Left hindlimb (tissue), 1 donor: ENCODE measurements at regions not wholly inside any gene's neighbourhood (a gene's known extent, or its start where the extent isn't known, plus 50 kb on each side); places are given as distances from the start of the nearest gene placed in this dataset.

Source experiments
- DNase-seq: peaks from one replicate; pipeline ENCODE4 v3.0.0-alpha.2; 2018

DNA sequence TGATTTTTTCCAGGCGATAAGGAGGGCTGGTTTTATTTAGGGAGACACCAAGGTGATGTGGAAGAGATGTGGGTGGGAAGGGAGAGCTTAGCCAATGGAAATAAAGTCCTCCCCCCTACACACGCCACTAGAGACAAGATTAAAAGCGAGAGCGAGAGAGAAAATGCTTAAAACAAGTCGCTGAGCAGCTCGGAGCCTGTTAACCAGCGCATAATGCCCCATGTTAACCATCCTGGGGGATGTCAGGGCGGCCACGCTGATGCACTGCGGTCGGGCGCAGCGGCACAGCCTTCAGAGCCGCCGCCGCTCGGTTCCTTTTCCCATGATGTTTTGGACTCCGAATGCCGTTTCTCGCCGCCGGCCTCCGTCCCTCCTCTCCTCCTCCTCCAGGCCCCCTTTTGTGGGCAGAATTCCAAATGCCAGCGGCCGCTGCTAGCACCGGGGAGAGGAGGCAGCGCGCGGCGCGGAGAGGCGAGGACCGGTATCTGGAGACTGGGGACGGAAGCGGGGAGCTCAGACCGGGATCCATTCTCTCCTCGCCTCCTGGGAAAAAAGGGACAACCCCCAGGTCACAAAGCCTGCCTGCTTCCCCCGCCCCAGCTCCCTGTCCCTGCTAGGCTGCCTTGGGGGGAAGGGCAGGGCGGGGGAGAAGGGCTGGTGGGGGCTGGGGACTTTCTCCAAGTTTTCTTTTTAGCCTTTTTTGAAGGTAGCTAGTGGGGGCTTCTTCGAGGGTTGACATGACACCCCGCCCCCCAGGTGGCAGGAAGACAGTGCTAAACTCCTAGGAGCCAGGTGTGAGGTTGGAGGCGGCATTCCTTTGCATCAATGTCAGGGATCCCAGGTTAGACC lies 98.1 kb upstream of the CCL2 start:
- peak; percentile 43 for DNase-seq

DNA sequence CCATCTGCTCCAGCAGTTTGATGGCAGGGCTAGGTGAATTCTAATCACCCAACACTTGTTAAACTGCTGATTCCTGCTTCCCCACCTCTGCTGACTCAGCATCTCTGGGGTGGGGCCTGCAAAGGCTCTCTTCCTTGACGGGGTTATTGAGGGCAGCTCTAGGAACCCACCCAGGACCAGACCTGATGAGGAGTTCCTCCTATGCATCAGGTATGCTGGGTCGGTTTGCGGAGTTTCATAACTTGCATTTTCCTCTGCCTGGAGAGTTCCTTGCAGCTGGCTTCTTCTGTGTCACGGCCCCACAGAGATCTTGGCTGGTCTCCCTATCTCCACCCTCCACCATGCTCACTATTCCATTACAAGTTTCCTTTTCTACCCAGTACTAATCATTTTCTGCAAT lies 93.4 kb upstream of the CCL2 start:
- DNase-seq = no peak

DNA sequence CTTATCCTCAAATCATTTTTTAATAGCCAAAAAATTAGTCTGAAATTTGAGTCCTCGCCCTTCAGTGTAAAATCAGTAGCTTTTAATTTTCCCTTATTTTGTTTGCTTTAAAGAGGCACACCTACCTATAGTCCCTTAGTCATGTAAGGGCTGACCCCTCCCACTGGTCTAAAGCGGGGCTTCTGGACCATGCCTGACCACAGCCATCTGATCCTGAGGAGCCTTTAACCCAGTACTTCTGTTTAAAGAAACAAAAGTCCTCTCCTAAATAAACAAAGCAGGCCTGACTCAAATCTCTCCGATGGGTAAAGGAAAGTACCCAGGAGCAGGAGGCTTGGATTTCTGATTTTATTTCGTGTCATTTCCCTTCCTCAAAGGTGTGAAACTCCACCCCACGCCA lies 92.0 kb upstream of the CCL2 start:
- no peak for DNase-seq

GRCh38 chr17:34163646-34164045 lies 91.4 kb upstream of the CCL2 start:
- peak; percentile 46 for DNase-seq

DNA sequence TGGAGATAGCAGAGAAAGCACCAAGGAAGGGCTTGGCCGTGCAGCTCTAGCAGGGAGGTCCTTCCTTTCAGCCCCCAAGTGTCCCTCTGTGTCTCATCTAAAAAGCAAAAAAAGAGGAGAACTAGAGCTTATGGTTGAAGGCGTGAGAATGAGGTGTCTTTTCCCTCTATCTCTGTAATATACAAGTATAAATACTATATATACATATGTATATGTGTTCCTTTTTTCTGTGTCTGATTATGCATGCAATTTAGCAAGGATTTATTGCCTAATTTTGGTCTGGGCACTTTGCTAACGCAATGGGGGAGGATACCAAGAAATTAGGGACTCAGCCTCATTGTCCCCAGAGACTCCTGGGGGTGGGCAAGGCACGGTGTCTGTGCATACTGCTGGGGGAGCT lies 90.2 kb upstream of the CCL2 start:
- no peak for DNase-seq

GRCh38 chr17:34166352-34166751 lies 88.7 kb upstream of the CCL2 start:
- DNase-seq = no peak

DNA sequence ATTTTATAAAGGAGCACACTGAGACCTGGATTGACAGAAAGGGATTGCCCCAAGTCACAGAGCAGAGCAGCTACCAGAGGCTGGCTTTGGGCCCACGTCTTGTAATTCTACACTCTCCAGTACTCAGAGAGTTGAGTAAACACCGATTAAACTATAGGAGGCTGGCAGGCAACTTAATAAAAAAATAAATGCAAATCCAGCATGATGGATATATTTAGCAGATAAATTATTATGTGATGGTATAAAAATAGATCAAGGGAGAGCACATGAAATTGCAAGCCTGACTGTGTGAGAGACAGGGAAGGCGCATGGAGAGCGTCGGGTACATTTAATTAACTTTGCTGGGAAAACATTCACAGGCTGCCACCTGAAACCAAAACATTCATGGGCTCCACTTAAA lies 87.7 kb upstream of the CCL2 start:
- DNase-seq = no peak

- DNase-seq = no peak
Observed at GRCh38 chr17:34168989-34169388, 86.1 kb upstream of the CCL2 start.

- DNase-seq = no peak
Observed at GRCh38 chr17:34169496-34169895, 85.6 kb upstream of the CCL2 start.

- no peak for DNase-seq
Observed at GRCh38 chr17:34171245-34171818, 83.8 kb upstream of the CCL2 start.

DNA sequence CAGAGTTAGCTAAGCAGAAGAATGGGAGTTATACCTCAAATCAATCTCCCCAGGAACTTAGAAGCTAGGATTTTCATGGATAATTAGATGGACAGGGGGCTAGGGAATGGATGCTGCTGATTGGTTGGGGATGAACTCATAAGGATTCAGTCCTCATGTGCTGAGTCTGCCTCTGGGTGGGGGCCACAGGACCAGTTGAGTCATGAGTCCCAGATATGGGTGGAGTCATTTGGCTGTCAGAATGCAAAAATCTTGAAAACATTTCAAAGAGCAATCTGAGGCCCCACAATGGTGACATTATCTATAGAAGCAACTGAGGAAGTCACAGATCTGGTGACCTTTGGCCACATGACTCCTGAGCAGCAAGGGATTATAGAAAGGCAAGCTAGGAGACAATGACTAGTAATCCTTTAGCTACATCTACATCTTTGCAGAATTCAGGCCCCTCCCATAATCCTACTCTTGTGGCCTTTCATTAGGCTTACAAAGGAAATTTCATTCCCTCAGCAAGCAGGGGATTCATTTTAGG lies 82.6 kb upstream of the CCL2 start:
- DNase-seq = no peak

GRCh38 chr17:34173241-34173640 lies 81.8 kb upstream of the CCL2 start:
- no peak for DNase-seq

DNA sequence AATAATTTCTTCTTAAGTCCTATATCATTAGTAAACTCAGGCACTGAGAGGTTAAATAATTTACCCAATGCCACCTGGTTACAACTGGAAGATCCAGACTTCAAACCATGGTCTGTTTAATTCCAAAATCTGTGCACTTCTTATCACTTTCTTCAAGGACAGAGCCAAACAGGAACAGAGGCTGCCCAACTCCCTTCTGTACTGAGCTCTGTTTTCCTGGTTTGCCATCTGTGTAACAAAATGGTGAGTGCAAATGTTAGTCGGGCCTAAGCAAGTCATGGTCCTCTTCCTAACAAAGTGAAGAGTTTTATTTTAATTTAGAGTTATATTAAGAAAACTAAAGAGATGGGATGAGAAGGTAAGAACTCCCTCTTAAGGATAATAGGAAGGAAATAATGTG lies 80.6 kb upstream of the CCL2 start:
- no peak for DNase-seq

- no peak for DNase-seq
Observed at GRCh38 chr17:34176440-34176839, 78.6 kb upstream of the CCL2 start.

DNA sequence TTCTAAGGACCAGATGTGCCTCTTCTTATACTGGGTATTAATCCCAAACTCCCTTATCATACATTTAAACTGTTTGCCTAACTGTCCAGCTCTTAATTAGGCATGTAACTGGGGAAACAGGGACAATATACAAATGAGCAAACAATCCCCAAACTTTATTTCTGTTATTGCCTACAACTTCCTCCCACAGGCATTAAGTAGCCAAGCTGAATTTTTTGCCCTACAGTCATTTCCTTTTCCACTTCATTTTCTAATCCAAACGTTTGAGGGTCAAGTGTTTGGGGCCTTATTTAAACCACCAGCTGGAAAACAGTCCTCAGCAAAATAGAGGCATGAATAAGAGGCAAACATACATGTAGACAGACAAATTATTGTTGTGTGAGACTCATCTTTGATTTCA lies 77.4 kb upstream of the CCL2 start:
- no peak for DNase-seq

DNA sequence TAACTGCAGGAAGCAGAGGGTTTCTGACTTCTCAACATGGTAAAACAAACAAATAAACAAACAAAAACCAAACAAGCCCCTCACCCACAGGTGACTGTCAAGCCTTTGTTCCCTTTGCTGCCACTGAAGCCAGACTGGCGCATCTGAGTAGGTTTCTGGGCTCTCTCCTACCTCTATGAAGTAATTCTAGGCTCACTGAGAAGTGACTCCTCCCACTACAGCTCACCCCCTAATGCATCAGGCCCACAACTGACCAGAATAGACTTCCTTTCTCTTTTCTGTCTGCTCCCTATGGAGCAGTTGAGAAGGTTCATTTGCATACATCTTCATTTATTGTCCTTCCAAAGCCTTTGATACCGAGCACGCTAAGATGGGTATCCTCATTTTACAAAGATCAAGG lies 77.0 kb upstream of the CCL2 start:
- no peak for DNase-seq

DNA sequence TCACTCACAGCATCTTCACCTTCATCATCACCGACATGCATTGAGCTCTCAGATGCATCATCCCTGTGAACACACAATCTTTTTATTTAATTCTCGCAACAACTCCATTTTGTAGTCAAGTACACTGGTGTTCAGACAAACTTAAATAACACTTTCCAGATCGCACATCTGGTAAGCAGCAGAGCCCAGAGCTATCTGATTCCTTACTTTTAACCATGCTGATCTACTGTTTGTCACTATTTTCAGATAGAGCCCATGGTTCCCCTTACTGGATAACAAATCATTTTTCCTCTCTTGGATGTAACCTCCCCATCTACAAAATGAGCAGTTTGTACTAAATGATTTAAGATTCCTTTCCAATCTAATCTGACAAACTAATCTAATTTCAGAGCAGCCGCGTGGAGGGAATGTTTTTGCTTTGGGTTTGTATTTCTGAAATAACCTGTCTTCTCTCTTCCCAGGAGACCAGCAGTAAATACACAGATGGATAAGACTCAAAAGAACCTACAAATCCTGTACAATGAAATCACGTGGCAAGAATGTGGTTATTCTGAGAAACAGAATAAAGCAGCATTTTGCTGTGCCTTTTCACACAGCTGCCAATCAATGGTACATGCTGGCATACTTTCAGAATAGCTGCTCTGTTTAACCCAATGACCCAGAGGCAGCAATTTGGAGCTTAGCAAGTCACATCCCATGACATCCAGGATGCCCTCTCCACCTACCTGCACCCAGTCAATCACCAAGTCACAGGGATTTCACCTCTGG lies 72.9 kb upstream of the CCL2 start:
- no peak for DNase-seq

DNA sequence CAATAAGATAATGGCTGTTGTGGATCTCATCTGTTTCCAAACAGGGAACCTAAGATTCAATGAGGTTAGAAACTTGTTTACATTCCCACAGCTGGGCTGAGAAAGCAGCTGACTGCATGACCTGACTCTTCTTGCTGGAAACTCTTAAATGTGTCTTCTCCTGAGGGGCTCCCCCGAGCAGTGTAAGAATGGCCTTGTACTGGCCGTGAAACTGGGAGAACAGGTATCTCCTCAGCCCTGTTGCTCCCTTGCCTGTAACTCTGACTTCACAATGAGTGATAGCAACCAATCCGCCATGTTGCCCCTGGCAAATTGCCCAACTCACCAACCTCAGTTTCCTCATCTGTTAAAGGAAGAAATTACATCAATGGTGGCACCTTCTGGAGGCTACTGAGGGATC lies 59.1 kb upstream of the CCL2 start:
- no peak for DNase-seq

DNA sequence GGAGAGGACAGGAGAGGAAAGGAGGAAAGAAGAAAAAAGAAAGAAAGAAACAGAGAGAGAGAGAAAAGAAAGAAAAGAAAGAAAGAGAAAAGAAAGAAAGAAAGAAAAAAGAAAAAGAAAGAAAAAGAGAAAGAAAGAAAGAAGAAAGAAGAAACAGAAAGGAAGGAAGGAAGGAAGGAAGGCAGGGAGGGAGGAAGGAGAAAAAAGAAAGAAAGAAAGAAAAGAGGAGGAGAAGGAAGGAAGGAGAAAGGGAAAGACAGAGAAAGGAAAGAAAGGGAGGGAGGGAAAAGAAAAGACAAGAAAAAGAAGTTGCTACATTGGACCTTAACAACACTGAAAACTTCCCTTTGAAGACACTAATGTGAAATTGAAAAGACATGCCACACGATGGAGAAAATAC lies 56.6 kb upstream of the CCL2 start:
- DNase-seq = no peak

GRCh38 chr17:34199454-34199853 lies 55.6 kb upstream of the CCL2 start:
- no peak for DNase-seq

DNA sequence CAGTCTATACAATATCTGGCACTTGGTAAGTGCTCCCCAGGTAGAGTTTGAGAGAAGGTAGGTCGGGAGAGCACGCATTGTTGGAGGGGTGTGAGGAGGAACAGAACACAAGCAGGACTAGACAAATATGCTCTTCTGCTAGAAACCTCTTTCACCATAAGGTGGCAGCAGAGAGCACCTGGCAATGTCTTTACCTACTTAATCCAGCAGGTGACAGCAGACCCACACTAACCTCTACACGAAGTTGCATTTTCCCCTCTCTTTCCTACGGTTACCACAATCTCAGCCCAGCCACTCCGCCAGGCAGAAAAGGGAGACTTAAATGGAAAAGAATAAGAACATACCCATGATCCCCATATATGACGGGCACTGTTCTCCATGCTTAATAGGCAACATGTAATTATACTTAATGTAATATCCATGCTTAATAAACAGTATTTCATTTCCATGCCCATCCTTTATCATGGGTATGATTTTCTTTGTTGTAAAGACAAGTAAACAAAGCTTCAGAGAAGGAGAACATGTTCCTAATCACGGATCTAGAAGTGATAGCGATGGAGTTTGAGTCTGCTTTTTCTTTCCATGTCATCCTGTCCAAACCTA lies 55.1 kb upstream of the CCL2 start:
- DNase-seq = peak; percentile 77

GRCh38 chr17:34201225-34201624 lies 53.9 kb upstream of the CCL2 start:
- no peak for DNase-seq

DNA sequence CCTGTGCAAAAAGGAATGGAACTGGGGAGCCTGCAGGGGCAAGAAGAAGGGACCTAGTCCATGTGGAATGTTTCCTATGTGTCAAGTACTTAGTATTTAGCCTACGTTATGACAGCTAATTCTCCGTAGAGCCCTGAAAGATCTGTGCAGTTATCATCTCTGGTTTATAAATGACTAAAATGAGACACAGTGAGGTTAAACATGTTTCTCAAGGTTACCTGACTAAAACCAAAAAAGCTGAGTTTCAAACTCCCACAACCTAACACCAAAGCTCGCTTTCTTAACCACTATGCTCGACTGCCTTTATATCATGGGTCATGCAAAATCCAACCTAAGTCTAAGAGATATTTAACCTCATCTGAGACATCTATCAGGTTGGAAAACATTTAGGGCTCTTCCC lies 53.3 kb upstream of the CCL2 start:
- no peak for DNase-seq
